Sigmoid colon (tissue), 6 donors: ENCODE measurements at regions not wholly inside any gene's neighbourhood (a gene's known extent, or its start where the extent isn't known, plus 50 kb on each side); places are given as distances from the start of the nearest gene placed in this dataset.
"Not testable (repeated sequence)": the region's sequence is repeated elsewhere in the genome, so short reads cannot be mapped to it uniquely, and the experiment has no call there.

Experiments used
- DNase-seq: peaks from one replicate; pipeline ENCODE4 v3.0.0-alpha.2; 2019
- H3K27ac ChIP-seq, 4 donors: fragments of 200-600 bp; sonication (generic); one replicate each; pipeline ENCODE4 v1.5.1; 2016 to 2019; ENCODE audit warnings: mild to moderate bottlenecking in 1 of 4
- H3K27me3 ChIP-seq, 3 donors: fragments of 200-600 bp; sonication (generic); one replicate each; pipeline ENCODE4 v1.5.1; 2019; ENCODE audit warnings: mild to moderate bottlenecking in 1 of 3
- H3K36me3 ChIP-seq, 4 donors: fragments of 200-600 bp; sonication (generic); one replicate each; pipeline ENCODE4 v1.5.1; 2016 to 2019
- H3K4me1 ChIP-seq, 4 donors: fragments of 200-600 bp; sonication (generic); one replicate each; pipeline ENCODE4 v1.5.1; 2017 to 2019
- H3K4me3 ChIP-seq, 4 donors: fragments of 200-600 bp; sonication (generic); one replicate each; pipeline ENCODE4 v1.5.1; 2017 to 2019; ENCODE audit warnings: mild to moderate bottlenecking in 2 of 4, moderate library complexity in 1 of 4
- H3K9me3 ChIP-seq, 4 donors: fragments of 200-600 bp in 3 of 4; sonication (generic) in 3 of 4; one replicate each; pipeline versions ENCODE4 v1.5.1 to v1.6.1; 2013 to 2019
- CTCF ChIP-seq, 4 experiments: fragments of 450-650 bp in 3 of 4; fragments of 200-600 bp in 1 of 4; IDR thresholded peaks; one replicate each; pipeline ENCODE4 v1.5.1; 2016 to 2019; ENCODE audit warnings: antibody characterized with exemption in 4 of 4, mild to moderate bottlenecking in 3 of 4, moderate library complexity in 2 of 4
- EP300 ChIP-seq, 4 donors: sonication (generic); formaldehyde crosslinking; IDR thresholded peaks; one replicate each; pipeline ENCODE4 v1.6.1; 2017; ENCODE audit warnings: antibody characterized with exemption in 4 of 4
- POLR2A ChIP-seq, 2 donors: fragments of 450-650 bp; IDR thresholded peaks; one replicate each; pipeline ENCODE4 v1.6.1; 2016; ENCODE audit warnings: antibody characterized with exemption in 2 of 2, mild to moderate bottlenecking in 2 of 2, moderate library complexity in 2 of 2
- POLR2AphosphoS5 ChIP-seq, 4 donors: sonication (generic); formaldehyde crosslinking; IDR thresholded peaks; one replicate each; pipeline ENCODE4 v1.6.1; 2017; ENCODE audit warnings: antibody characterized with exemption in 4 of 4
- WGBS, 2 donors: extraction: QIAGEN DNeasy Blood & Tissue Kit; methylation state at CpG; one replicate each; pipeline ENCODE4 v1.1.7; 2013; 5-methylcytosine and 5-hydroxymethylcytosine counted together
- intact Hi-C: fragments of 100-400 bp; cut with DNase I; formaldehyde crosslinking; loops from one replicate; pipeline ENCODE4 v1.15.1; 2023
- donor health status: healthy with polysubstance abuse.
- donor health status: healthy.

- intact Hi-C loops, result no loop called here
These were observed 102.6 kb upstream of the NDUFV2 start for GRCh38 chr18:8999872-9000271.

GRCh38 chr18:9000733-9001132 is 101.8 kb upstream of the NDUFV2 start:
- WGBS, 2 donors, result 59 to 66% methylated on average over 5 of the region's 5 CpGs
- peaks cover 0 to 3% (median 0%) of the 10 kb centered on the region in 4 donors for H3K9me3 ChIP-seq
- intact Hi-C loops, result no loop called here

More at GRCh38 chr18:8999872-9000271, 102.6 kb upstream of the NDUFV2 start:
- WGBS, 2 donors, result 81 to 87% methylated on average over 9 of the region's 9 CpGs
- no peak for DNase-seq
- H3K9me3 ChIP-seq, result peaks cover 0 to 3% (median 0%) of the 10 kb centered on the region in 4 donors
- H3K27ac ChIP-seq, result peak overlapping the region in 3 of 4 donors; percentile 76 to 82 (median 76)
- peaks cover 0 to 7% (median 4%) of the 10 kb centered on the region in 4 donors for H3K36me3 ChIP-seq
- peaks cover 0 to 34% (median 31%) of the 10 kb centered on the region in 4 donors for H3K4me1 ChIP-seq
- H3K27me3 ChIP-seq, result no peaks in the 10 kb centered on the region
- TF ChIP-seq POLR2AphosphoS5 (IDR thresholded peaks at IDR 0.05), result no peak
- no peak for TF ChIP-seq POLR2A (IDR thresholded peaks at IDR 0.05)
- no peak for TF ChIP-seq CTCF (IDR thresholded peaks at IDR 0.05)
- H3K4me3 ChIP-seq, result no peak overlapping the region

GRCh38 chr18:9001209-9001608 is 101.3 kb upstream of the NDUFV2 start:
- Histone ChIP-seq H3K4me1 (peaks cover 0 to 34% (median 31%) of the 10 kb centered on the region in 4 donors), H3K27ac (peak overlapping the region in 3 of 4 donors; percentile 76 to 82 (median 76)), H3K9me3 (peaks cover 0 to 3% (median 0%) of the 10 kb centered on the region in 4 donors), H3K36me3 (peaks cover 0 to 7% (median 4%) of the 10 kb centered on the region in 4 donors), H3K27me3 (no peaks in the 10 kb centered on the region), H3K4me3 (no peak overlapping the region)
- DNase-seq, result no peak
- intact Hi-C loops, result no loop called here
- 63 to 80% methylated on average over 3 of the region's 3 CpGs for WGBS, 2 donors
- peak in 1 of 4 donors; percentile 51 for TF ChIP-seq POLR2AphosphoS5 (IDR thresholded peaks at IDR 0.05)
- peak in 1 of 4 donors; percentile 35 for TF ChIP-seq EP300 (IDR thresholded peaks at IDR 0.05)
- no peak for TF ChIP-seq POLR2A (IDR thresholded peaks at IDR 0.05)
- TF ChIP-seq CTCF (IDR thresholded peaks at IDR 0.05), result no peak

More at GRCh38 chr18:9000733-9001132, 101.8 kb upstream of the NDUFV2 start:
- Histone ChIP-seq H3K4me1 (peaks cover 0 to 34% (median 31%) of the 10 kb centered on the region in 4 donors), H3K27ac (peak overlapping the region in 3 of 4 donors; percentile 76 to 82 (median 76)), H3K27me3 (no peaks in the 10 kb centered on the region), H3K4me3 (no peak overlapping the region), H3K36me3 (peaks cover 0 to 7% (median 4%) of the 10 kb centered on the region in 4 donors)
- TF ChIP-seq POLR2AphosphoS5 (IDR thresholded peaks at IDR 0.05) (peak in 3 of 4 donors; percentile 32 to 47 (median 46)), POLR2A (IDR thresholded peaks at IDR 0.05) (no peak)
- DNase-seq, result peak; percentile 81

GRCh38 chr18:9003406-9004100 is 98.9 kb upstream of the NDUFV2 start:
- Histone ChIP-seq H3K9me3 (no peaks in the 10 kb centered on the region), H3K27ac (no peak overlapping the region), H3K4me3 (no peak overlapping the region), H3K36me3 (no peaks in the 10 kb centered on the region), H3K27me3 (no peaks in the 10 kb centered on the region), H3K4me1 (peaks cover 0 to 32% (median 29%) of the 10 kb centered on the region in 4 donors)
- no peak for DNase-seq
- 88 to 90% methylated on average over 5 of the region's 5 CpGs for WGBS, 2 donors
- intact Hi-C loops, result no loop called here
- TF ChIP-seq POLR2AphosphoS5 (IDR thresholded peaks at IDR 0.05) (no peak), POLR2A (IDR thresholded peaks at IDR 0.05) (no peak), CTCF (IDR thresholded peaks at IDR 0.05) (no peak), EP300 (IDR thresholded peaks at IDR 0.05) (no peak)

- H3K27me3 ChIP-seq, H3K27ac ChIP-seq, H3K4me3 ChIP-seq, H3K36me3 ChIP-seq, H3K9me3 ChIP-seq, DNase-seq, intact Hi-C loops: not testable (repeated sequence)
- peaks cover 0 to 25% (median 22%) of the 10 kb centered on the region in 4 donors for H3K4me1 ChIP-seq
- 94 to 97% methylated on average over 2 of the region's 2 CpGs for WGBS, 2 donors
These were observed 98.2 kb upstream of the NDUFV2 start for GRCh38 chr18:9004308-9004707.

GRCh38 chr18:9007700-9008099 is 94.8 kb upstream of the NDUFV2 start:
- H3K9me3 ChIP-seq, H3K4me1 ChIP-seq, intact Hi-C loops, DNase-seq, H3K27me3 ChIP-seq, H3K36me3 ChIP-seq, H3K27ac ChIP-seq, H3K4me3 ChIP-seq: not testable (repeated sequence)
- WGBS, 2 donors, result 46 to 52% methylated on average over 3 of the region's 3 CpGs
